Caco-2 (cell line): ENCODE measurements at regions not wholly inside any gene's neighbourhood (a gene's known extent, or its start where the extent isn't known, plus 50 kb on each side); places are given as distances from the start of the nearest gene placed in this dataset.

ENCODE experiments used
- BruUV-seq: library from RNA; stranded (reverse); fragments of 400-500 nt; replicated peaks from 2 replicates; lab custom pipeline; 2021; lab: Mats Ljungman, UMichigan
- CTCF ChIA-PET: fragments of 300-600 bp; sonication (Branson Sonifier 250); formaldehyde crosslinking; loops from one replicate; lab custom pipeline; 2022; ENCODE audit warnings: antibody characterized with exemption; lab: Charles Lee
- POLR2A ChIA-PET: fragments of 300-600 bp; sonication (Branson Sonifier 250); formaldehyde crosslinking; loops from one replicate; lab custom pipeline; 2022; ENCODE audit warnings: antibody characterized with exemption; lab: Charles Lee
- DNase-seq, 2 experiments: peaks; one replicate each; pipeline versions ENCODE4 v3.0.0 to v3.0.0-alpha.2; 2020 to 2022
- H3K27me3 ChIP-seq: replicated peaks from 2 replicates; pipeline ENCODE4 v1.6.0; 2011; ENCODE audit warnings: low read length; ENCODE audit not compliant: control insufficient read depth, insufficient read depth
- H3K36me3 ChIP-seq: 2 replicates; pipeline ENCODE4 v1.5.1; 2011; ENCODE audit warnings: low read length; ENCODE audit not compliant: control insufficient read depth, insufficient read depth
- H3K4me1 ChIP-seq: fragments of 250-450 bp; sonication (Bioruptor Pico); 2 replicates; pipeline ENCODE4 v1.5.1; 2020; ENCODE audit warnings: mild to moderate bottlenecking
- H3K4me3 ChIP-seq: 2 replicates; pipeline ENCODE4 v1.5.1; 2011; ENCODE audit warnings: low read depth, mild to moderate bottlenecking, control low read depth, low read length
- H3K9me3 ChIP-seq: fragments of 250-450 bp; sonication (Bioruptor Pico); 2 replicates; pipeline ENCODE4 v1.5.1; 2020; ENCODE audit warnings: mild to moderate bottlenecking, moderate library complexity
- H3K27ac Mint-ChIP-seq: one replicate; pipeline ENCODE4 v1.8.0; 2022; ENCODE audit warnings: mixed read lengths; ENCODE audit not compliant: unreplicated experiment
- H3K27me3 Mint-ChIP-seq: one replicate; pipeline ENCODE4 v1.8.0; 2022; ENCODE audit warnings: mixed read lengths; ENCODE audit not compliant: insufficient read depth, unreplicated experiment
- H3K36me3 Mint-ChIP-seq: one replicate; pipeline ENCODE4 v1.8.0; 2022; ENCODE audit warnings: mild to moderate bottlenecking, mixed read lengths; ENCODE audit not compliant: insufficient read depth, unreplicated experiment
- H3K4me1 Mint-ChIP-seq: one replicate; pipeline ENCODE4 v1.8.0; 2022; ENCODE audit warnings: low read depth, mixed read lengths; ENCODE audit not compliant: unreplicated experiment
- H3K4me3 Mint-ChIP-seq: one replicate; pipeline ENCODE4 v1.8.0; 2022; ENCODE audit warnings: mild to moderate bottlenecking, moderate library complexity, mixed read lengths; ENCODE audit not compliant: unreplicated experiment
- H3K9me3 Mint-ChIP-seq: one replicate; pipeline ENCODE4 v1.8.0; 2022; ENCODE audit warnings: mixed read lengths; ENCODE audit not compliant: unreplicated experiment
- CTCF ChIP-seq, 2 experiments: fragments of 200-600 bp in 1 of 2; IDR thresholded peaks; 1 replicate in 1 of 2; 2 replicates in 1 of 2; pipeline versions ENCODE4 v1.5.1 to v1.8.0; 2011 to 2022; ENCODE audit warnings: antibody characterized with exemption in 1 of 2, control low read depth in 1 of 2, inconsistent platforms in 1 of 2, low read depth in 1 of 2, low read length in 1 of 2, mild to moderate bottlenecking in 1 of 2, moderate library complexity in 1 of 2; ENCODE audit not compliant: insufficient read depth in 1 of 2, severe bottlenecking in 1 of 2, unreplicated experiment in 1 of 2
- intact Hi-C: fragments of 100-400 bp; cut with micrococcal nuclease; formaldehyde crosslinking; loops from one replicate; pipeline ENCODE4 v1.10.0; 2022; ENCODE audit not compliant: unreplicated experiment

DNA sequence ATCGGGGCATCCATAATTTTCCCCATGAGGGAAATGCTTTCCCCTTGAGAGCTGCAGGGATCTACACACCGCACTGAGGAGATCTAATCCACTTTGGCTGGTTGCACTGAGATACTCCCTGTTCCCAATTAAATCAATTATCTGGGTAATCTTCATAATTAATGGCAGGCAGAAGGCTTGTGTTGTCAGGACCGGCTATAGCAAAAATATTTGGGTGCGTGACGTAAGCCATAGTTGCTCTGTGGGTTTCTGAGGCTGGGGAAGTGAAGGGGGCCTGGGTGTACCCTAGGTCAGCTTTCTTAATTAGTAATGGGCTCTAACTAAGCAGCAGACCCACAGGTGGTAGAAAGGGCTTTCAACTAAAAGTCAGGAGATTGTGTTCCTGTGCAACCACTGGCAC lies 62.8 kb upstream of the UPP2 start:
- H3K9me3 ChIP-seq = no peaks in the 10 kb centered on the region
- no peaks in the 10 kb centered on the region for H3K27me3 ChIP-seq
- no TSS peak for BruUV-seq
- no peaks in the 10 kb centered on the region for H3K4me1 ChIP-seq
- Mint-ChIP-seq H3K27ac (no peak overlapping the region), H3K4me1 (peaks cover 8% of the 10 kb centered on the region), H3K4me3 (no peak overlapping the region), H3K9me3 (no peaks in the 10 kb centered on the region), H3K36me3 (no peaks in the 10 kb centered on the region), H3K27me3 (peaks cover 2% of the 10 kb centered on the region)
- no peak overlapping the region for H3K4me3 ChIP-seq
- POLR2A ChIA-PET = no interaction called here
- TF ChIP-seq CTCF (IDR thresholded peaks at IDR 0.05; ENCODE audit: insufficient read depth in 1 of 2, low read depth in 1 of 2, low read length in 1 of 2, severe bottlenecking in 1 of 2, unreplicated experiment in 1 of 2) = no peak
- intact Hi-C loops = no loop called here
- no peak for DNase-seq
- CTCF ChIA-PET = no interaction called here
- no peaks in the 10 kb centered on the region for H3K36me3 ChIP-seq

DNA sequence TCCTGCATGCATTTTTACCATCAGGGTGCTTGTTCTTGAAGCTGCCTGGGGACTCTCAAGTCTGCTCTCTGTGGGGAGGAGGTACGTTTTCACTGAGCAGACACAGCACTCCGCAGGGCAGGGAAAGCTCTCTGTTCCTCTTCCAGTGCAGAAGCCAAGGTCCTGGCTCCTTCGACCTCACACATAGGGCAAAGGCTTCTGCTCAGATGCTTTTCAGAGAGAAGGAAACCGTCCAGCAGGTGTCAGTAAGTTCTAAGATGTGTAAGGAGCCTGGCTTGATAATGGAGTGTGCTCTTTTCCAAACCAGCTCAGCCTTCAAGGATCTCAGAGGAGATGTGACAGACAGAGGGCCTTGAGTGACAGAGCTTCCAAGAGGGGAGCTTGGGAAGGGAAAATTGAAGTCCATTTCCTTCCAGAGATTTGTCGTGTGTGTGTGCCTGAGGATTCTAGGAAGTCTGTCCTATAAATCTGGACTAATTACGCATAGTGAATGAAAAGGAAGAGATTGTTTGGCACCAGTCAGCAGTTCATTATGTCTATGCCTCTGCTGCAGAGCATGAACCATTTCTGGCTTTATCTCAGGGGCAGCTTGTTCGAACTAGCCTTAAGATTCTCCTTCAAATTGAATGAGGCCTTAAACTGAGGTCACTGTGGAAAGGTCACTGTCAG lies 67.3 kb upstream of the UPP2 start:
- Mint-ChIP-seq H3K27me3 (peaks cover 7% of the 10 kb centered on the region), H3K36me3 (no peaks in the 10 kb centered on the region), H3K27ac (no peak overlapping the region), H3K9me3 (no peaks in the 10 kb centered on the region), H3K4me3 (no peak overlapping the region), H3K4me1 (peaks cover 9% of the 10 kb centered on the region)
- Histone ChIP-seq H3K4me1 (no peaks in the 10 kb centered on the region), H3K4me3 (no peak overlapping the region), H3K36me3 (no peaks in the 10 kb centered on the region), H3K9me3 (no peaks in the 10 kb centered on the region), H3K27me3 (no peaks in the 10 kb centered on the region)
- DNase-seq = peak; percentile 69 to 75
- BruUV-seq = no TSS peak
- POLR2A ChIA-PET = no interaction called here
- TF ChIP-seq CTCF (IDR thresholded peaks at IDR 0.05; ENCODE audit: insufficient read depth in 1 of 2, low read depth in 1 of 2, low read length in 1 of 2, severe bottlenecking in 1 of 2, unreplicated experiment in 1 of 2) = peak; percentile 71 to 74
- CTCF ChIA-PET = interaction anchor here (0.9 to 2.5 kb wide), 9 partner anchors 10 to 720 kb away, joined by 3 to 12 read pairs (median 5); no protein-coding TSS in a partner anchor
- intact Hi-C loops = loop anchor here (1.0 to 5.0 kb wide), 6 partner anchors 138 to 720 kb away; partner anchors contain the start of genes CCDC148 and PKP4

- CTCF ChIA-PET = interaction anchor here (1.0 kb wide), 1 partner anchor 97 kb away, joined by 3 read pairs; no protein-coding TSS in a partner anchor
These were observed 70.3 kb upstream of the UPP2 start for GRCh38 chr2:158031371-158031770.

More at GRCh38 chr2:158031371-158031770, 70.3 kb upstream of the UPP2 start:
- no TSS peak for BruUV-seq
- Histone ChIP-seq H3K4me1 (no peaks in the 10 kb centered on the region; the same call in 1 of the 2 replicates), H3K27me3 (no peaks in the 10 kb centered on the region), H3K9me3 (no peaks in the 10 kb centered on the region), H3K4me3 (no peak overlapping the region), H3K36me3 (no peaks in the 10 kb centered on the region)
- intact Hi-C loops = loop anchor here (5.0 kb wide), 1 partner anchor 501 kb away; no protein-coding TSS in a partner anchor
- no peak for DNase-seq
- H3K27ac Mint-ChIP-seq = no peak overlapping the region
- H3K4me1 Mint-ChIP-seq = peaks cover 9% of the 10 kb centered on the region
- H3K4me3 Mint-ChIP-seq = no peak overlapping the region
- peaks cover 7% of the 10 kb centered on the region for H3K27me3 Mint-ChIP-seq
- no peaks in the 10 kb centered on the region for H3K36me3 Mint-ChIP-seq
- H3K9me3 Mint-ChIP-seq = peaks cover 9% of the 10 kb centered on the region
- TF ChIP-seq CTCF (IDR thresholded peaks at IDR 0.05; ENCODE audit: insufficient read depth in 1 of 2, low read depth in 1 of 2, low read length in 1 of 2, severe bottlenecking in 1 of 2, unreplicated experiment in 1 of 2) = no peak
- POLR2A ChIA-PET = no interaction called here
